ENCODE measurements at regions not wholly inside any gene's neighbourhood (a gene's known extent, or its start where the extent isn't known, plus 50 kb on each side); places are given as distances from the start of the nearest gene placed in this dataset.
A peak's percentile ranks its signal among the peaks of the same experiment; 100 is the strongest.

DNA sequence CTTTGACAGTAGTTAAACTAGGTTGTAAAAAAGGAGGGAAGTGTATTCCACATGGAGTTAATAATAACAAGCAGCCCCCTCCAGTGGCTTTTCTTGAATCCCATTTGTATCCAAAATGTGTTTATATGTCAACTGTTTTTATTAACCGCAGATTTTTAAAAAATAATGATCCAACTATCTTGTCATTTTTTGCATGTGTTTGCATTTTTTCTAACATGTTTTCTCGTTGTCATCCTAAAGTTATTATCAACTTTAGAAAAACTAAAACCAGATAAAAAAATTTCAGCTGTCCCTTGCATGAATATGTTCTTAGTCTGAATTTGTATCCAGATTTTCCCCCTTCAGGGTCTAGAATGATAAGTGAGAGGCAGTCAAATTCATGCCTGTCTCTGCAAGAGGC, 1063.3 kb downstream of the BCL11A start:
- Histone ChIP-seq H3K9me3 (ENCODE audit: control insufficient read depth, low read depth, low read length) (no peaks in the 10 kb centered on the region), H3K36me3 (ENCODE audit: control insufficient read depth, insufficient read depth, low read length) (no peaks in the 10 kb centered on the region), H3K27ac (ENCODE audit: low read length) (no peak overlapping the region), H3K27me3 (ENCODE audit: control insufficient read depth, insufficient read depth, low read length) (no peaks in the 10 kb centered on the region), H3K4me3 (ENCODE audit: low read length) (no peak overlapping the region), H3K4me1 (ENCODE audit: control insufficient read depth, insufficient read depth, low read length) (no peaks in the 10 kb centered on the region)
- no peak for DNase-seq
- WGBS (ENCODE audit: insufficient coverage, low lambda C conversion rate) = 100% methylated on average over 2 of the region's 2 CpGs

- Histone ChIP-seq H3K27ac (ENCODE audit: low read length) (no peak overlapping the region), H3K4me3 (ENCODE audit: low read length) (no peak overlapping the region), H3K36me3 (ENCODE audit: control insufficient read depth, insufficient read depth, low read length) (no peaks in the 10 kb centered on the region), H3K4me1 (ENCODE audit: control insufficient read depth, insufficient read depth, low read length) (no peaks in the 10 kb centered on the region), H3K9me3 (ENCODE audit: control insufficient read depth, low read depth, low read length) (no peaks in the 10 kb centered on the region), H3K27me3 (ENCODE audit: control insufficient read depth, insufficient read depth, low read length) (no peaks in the 10 kb centered on the region)
- WGBS (ENCODE audit: insufficient coverage, low lambda C conversion rate) = 80% methylated on average over 1 of the region's 3 CpGs
- DNase-seq = no peak
These were observed 1068.8 kb downstream of the BCL11A start for GRCh38 chr2:59484673-59485072.

GRCh38 chr2:59463426-59463825, 1090.0 kb downstream of the BCL11A start:
- no peak overlapping the region for H3K27ac ChIP-seq (ENCODE audit: low read length)
- no peak for DNase-seq
- H3K4me1 ChIP-seq (ENCODE audit: control insufficient read depth, insufficient read depth, low read length) = no peaks in the 10 kb centered on the region
- no peaks in the 10 kb centered on the region for H3K27me3 ChIP-seq (ENCODE audit: control insufficient read depth, insufficient read depth, low read length)
- no peaks in the 10 kb centered on the region for H3K36me3 ChIP-seq (ENCODE audit: control insufficient read depth, insufficient read depth, low read length)
- H3K9me3 ChIP-seq (ENCODE audit: control insufficient read depth, low read depth, low read length) = no peaks in the 10 kb centered on the region
- no CpG with 5 or more reads among the region's 4 CpGs for WGBS (ENCODE audit: insufficient coverage, low lambda C conversion rate)
- H3K4me3 ChIP-seq (ENCODE audit: low read length) = no peak overlapping the region

GRCh38 chr2:59462422-59463197, 1090.8 kb downstream of the BCL11A start:
- Histone ChIP-seq H3K4me1 (ENCODE audit: control insufficient read depth, insufficient read depth, low read length) (no peaks in the 10 kb centered on the region), H3K27me3 (ENCODE audit: control insufficient read depth, insufficient read depth, low read length) (no peaks in the 10 kb centered on the region), H3K4me3 (ENCODE audit: low read length) (no peak overlapping the region), H3K36me3 (ENCODE audit: control insufficient read depth, insufficient read depth, low read length) (no peaks in the 10 kb centered on the region), H3K9me3 (ENCODE audit: control insufficient read depth, low read depth, low read length) (no peaks in the 10 kb centered on the region), H3K27ac (ENCODE audit: low read length) (no peak overlapping the region)
- DNase-seq = no peak
- WGBS (ENCODE audit: insufficient coverage, low lambda C conversion rate) = 100% methylated on average over 1 of the region's 7 CpGs

DNA sequence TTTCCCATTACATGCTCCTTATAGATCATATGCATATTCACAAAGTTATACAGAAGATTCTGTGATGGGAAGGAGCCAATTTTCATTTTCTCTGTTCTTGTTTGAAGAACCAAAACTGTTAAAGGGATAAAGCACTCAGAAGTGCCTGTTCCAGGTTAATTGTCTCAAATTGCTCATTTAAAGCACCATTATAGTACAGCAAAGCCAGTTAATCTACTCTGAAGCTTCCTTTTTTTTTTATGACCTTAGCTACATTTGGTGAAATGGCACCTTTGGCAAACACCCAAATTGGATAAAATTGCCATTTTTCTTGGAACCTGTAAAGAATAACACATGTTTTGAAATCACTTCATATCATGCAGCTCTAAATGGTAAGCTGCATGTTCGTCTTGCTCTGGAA, 1092.3 kb downstream of the BCL11A start:
- no peak overlapping the region for H3K27ac ChIP-seq (ENCODE audit: low read length)
- no peaks in the 10 kb centered on the region for H3K4me1 ChIP-seq (ENCODE audit: control insufficient read depth, insufficient read depth, low read length)
- no peaks in the 10 kb centered on the region for H3K36me3 ChIP-seq (ENCODE audit: control insufficient read depth, insufficient read depth, low read length)
- WGBS (ENCODE audit: insufficient coverage, low lambda C conversion rate) = 100% methylated on average over 1 of the region's 1 CpG
- H3K27me3 ChIP-seq (ENCODE audit: control insufficient read depth, insufficient read depth, low read length) = no peaks in the 10 kb centered on the region
- no peak for DNase-seq
- no peak overlapping the region for H3K4me3 ChIP-seq (ENCODE audit: low read length)
- H3K9me3 ChIP-seq (ENCODE audit: control insufficient read depth, low read depth, low read length) = no peaks in the 10 kb centered on the region

GRCh38 chr2:59458800-59459199, 1094.7 kb downstream of the BCL11A start:
- H3K9me3 ChIP-seq (ENCODE audit: control insufficient read depth, low read depth, low read length) = no peaks in the 10 kb centered on the region
- no peaks in the 10 kb centered on the region for H3K36me3 ChIP-seq (ENCODE audit: control insufficient read depth, insufficient read depth, low read length)
- WGBS (ENCODE audit: insufficient coverage, low lambda C conversion rate) = no CpG with 5 or more reads among the region's 5 CpGs
- no peaks in the 10 kb centered on the region for H3K4me1 ChIP-seq (ENCODE audit: control insufficient read depth, insufficient read depth, low read length)
- H3K27ac ChIP-seq (ENCODE audit: low read length) = no peak overlapping the region
- H3K27me3 ChIP-seq (ENCODE audit: control insufficient read depth, insufficient read depth, low read length) = no peaks in the 10 kb centered on the region
- no peak overlapping the region for H3K4me3 ChIP-seq (ENCODE audit: low read length)
- no peak for DNase-seq

DNA sequence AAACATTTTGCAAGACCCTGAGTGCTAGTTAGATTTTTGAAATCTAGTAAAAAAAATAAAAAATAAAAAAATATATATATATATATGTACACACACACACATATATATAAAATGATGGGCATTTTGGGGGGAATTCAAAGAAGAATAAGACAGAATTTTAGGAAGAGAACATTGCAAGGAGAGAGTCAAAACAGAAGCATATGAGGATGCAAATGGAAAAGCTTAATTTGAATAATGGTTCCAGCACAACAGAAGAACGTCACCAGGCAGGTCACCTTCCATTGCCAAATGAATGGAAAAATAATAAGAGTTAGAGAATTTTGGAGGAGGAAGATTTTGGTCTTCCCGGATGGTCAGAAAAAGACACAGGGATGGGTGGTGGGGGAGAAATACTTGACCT, 1097.2 kb downstream of the BCL11A start:
- H3K4me1 ChIP-seq (ENCODE audit: control insufficient read depth, insufficient read depth, low read length) = no peaks in the 10 kb centered on the region
- H3K36me3 ChIP-seq (ENCODE audit: control insufficient read depth, insufficient read depth, low read length) = no peaks in the 10 kb centered on the region
- WGBS (ENCODE audit: insufficient coverage, low lambda C conversion rate) = 94% methylated on average over 2 of the region's 2 CpGs
- no peak overlapping the region for H3K4me3 ChIP-seq (ENCODE audit: low read length)
- no peak for DNase-seq
- no peaks in the 10 kb centered on the region for H3K27me3 ChIP-seq (ENCODE audit: control insufficient read depth, insufficient read depth, low read length)
- no peaks in the 10 kb centered on the region for H3K9me3 ChIP-seq (ENCODE audit: control insufficient read depth, low read depth, low read length)
- no peak overlapping the region for H3K27ac ChIP-seq (ENCODE audit: low read length)

- WGBS (ENCODE audit: insufficient coverage, low lambda C conversion rate) = no CpG with 5 or more reads among the region's 1 CpG
- H3K4me1 ChIP-seq (ENCODE audit: control insufficient read depth, insufficient read depth, low read length) = no peaks in the 10 kb centered on the region
- H3K27ac ChIP-seq (ENCODE audit: low read length) = no peak overlapping the region
- H3K9me3 ChIP-seq (ENCODE audit: control insufficient read depth, low read depth, low read length) = no peaks in the 10 kb centered on the region
- no peaks in the 10 kb centered on the region for H3K27me3 ChIP-seq (ENCODE audit: control insufficient read depth, insufficient read depth, low read length)
- peak; percentile 60 to 61 for DNase-seq
- H3K36me3 ChIP-seq (ENCODE audit: control insufficient read depth, insufficient read depth, low read length) = no peaks in the 10 kb centered on the region
- H3K4me3 ChIP-seq (ENCODE audit: low read length) = no peak overlapping the region
These were observed 1104.2 kb downstream of the BCL11A start for GRCh38 chr2:59449274-59449673.

DNA sequence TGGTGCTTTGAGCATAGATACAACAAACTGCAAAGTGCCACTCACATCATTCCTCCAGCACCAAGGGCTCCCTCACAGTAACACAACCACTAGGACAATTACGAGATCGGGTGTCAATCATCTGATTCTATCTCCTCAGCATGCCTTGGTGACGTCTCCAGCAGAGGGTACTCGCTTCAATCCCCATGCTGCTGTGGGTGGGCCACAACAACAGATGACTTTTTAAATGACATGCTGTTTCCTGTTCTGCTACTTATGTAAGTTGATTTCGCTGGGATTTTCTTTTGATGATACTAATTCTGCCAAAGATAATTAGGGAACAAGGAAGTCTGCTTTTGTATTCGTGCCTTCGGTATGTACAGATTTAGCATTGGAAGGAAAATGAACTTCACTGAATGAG, 1113.0 kb downstream of the BCL11A start:
- Histone ChIP-seq H3K27ac (ENCODE audit: low read length) (no peak overlapping the region), H3K36me3 (ENCODE audit: control insufficient read depth, insufficient read depth, low read length) (no peaks in the 10 kb centered on the region), H3K27me3 (ENCODE audit: control insufficient read depth, insufficient read depth, low read length) (no peaks in the 10 kb centered on the region), H3K4me3 (ENCODE audit: low read length) (no peak overlapping the region), H3K4me1 (ENCODE audit: control insufficient read depth, insufficient read depth, low read length) (no peaks in the 10 kb centered on the region), H3K9me3 (ENCODE audit: control insufficient read depth, low read depth, low read length) (no peaks in the 10 kb centered on the region)
- no peak for DNase-seq
- WGBS (ENCODE audit: insufficient coverage, low lambda C conversion rate) = 85% methylated on average over 3 of the region's 7 CpGs

DNA sequence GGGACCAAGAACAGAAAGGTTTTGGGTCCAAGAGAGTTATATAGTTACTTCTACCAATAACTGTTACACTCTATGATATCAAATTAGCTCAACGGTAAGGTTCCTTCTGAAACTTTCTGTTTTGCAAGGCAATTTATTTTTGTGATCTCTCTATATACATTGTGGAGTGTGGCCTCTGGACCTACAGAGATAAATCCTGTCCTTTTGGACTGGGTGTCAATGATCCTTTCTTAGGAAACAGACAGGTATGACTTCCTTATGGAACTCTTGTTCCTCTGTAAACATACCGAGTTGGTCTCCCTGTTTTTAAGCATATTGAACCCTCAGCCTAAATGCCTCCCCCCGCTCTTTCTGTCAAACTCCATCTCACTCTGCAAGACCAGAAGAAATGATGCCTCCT, 1117.8 kb downstream of the BCL11A start:
- Histone ChIP-seq H3K4me1 (ENCODE audit: control insufficient read depth, insufficient read depth, low read length) (no peaks in the 10 kb centered on the region), H3K4me3 (ENCODE audit: low read length) (no peak overlapping the region), H3K27ac (ENCODE audit: low read length) (no peak overlapping the region), H3K9me3 (ENCODE audit: control insufficient read depth, low read depth, low read length) (no peaks in the 10 kb centered on the region), H3K36me3 (ENCODE audit: control insufficient read depth, insufficient read depth, low read length) (no peaks in the 10 kb centered on the region), H3K27me3 (ENCODE audit: control insufficient read depth, insufficient read depth, low read length) (no peaks in the 10 kb centered on the region)
- DNase-seq = peak; percentile 48 to 76
- 63% methylated on average over 2 of the region's 3 CpGs for WGBS (ENCODE audit: insufficient coverage, low lambda C conversion rate)

- H3K4me1 ChIP-seq (ENCODE audit: control insufficient read depth, insufficient read depth, low read length) = no peaks in the 10 kb centered on the region
- WGBS (ENCODE audit: insufficient coverage, low lambda C conversion rate) = 80% methylated on average over 1 of the region's 3 CpGs
- no peaks in the 10 kb centered on the region for H3K36me3 ChIP-seq (ENCODE audit: control insufficient read depth, insufficient read depth, low read length)
These were observed 1124.5 kb downstream of the BCL11A start for GRCh38 chr2:59428940-59429339.

More at GRCh38 chr2:59428940-59429339, 1124.5 kb downstream of the BCL11A start:
- H3K27ac ChIP-seq (ENCODE audit: low read length) = no peak overlapping the region
- no peaks in the 10 kb centered on the region for H3K9me3 ChIP-seq (ENCODE audit: control insufficient read depth, low read depth, low read length)
- no peak for DNase-seq
- H3K27me3 ChIP-seq (ENCODE audit: control insufficient read depth, insufficient read depth, low read length) = no peaks in the 10 kb centered on the region
- no peak overlapping the region for H3K4me3 ChIP-seq (ENCODE audit: low read length)

Data from large intestine (tissue), 3 donors.